ENCODE measurements at regions not wholly inside any gene's neighbourhood (a gene's known extent, or its start where the extent isn't known, plus 50 kb on each side); places are given as distances from the start of the nearest gene placed in this dataset.

DNA sequence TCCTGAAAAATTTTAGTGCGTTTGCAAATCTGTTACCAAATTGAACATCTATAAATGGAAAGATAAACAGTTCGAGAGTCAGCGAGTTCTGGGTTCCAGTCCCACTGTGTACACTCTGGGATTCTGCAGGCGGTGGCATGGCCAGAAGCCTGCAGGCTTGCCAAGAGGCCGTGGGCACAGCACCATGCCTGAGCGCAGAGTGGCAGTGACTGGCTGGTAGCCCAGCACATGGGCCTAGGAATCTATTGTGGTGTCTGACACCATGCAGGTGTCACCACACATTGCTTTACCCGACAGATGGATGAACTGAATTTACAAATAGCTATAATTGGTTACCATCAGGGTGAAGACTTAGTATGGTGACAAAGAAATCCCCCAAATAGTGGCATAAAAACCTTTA, 71.7 kb upstream of the TLR3 start:
- no peak overlapping the region for H3K56ac ChIP-seq (replicated peaks; ENCODE audit: insufficient read length, low read depth, low read length)
- H3K23ac ChIP-seq (ENCODE audit: insufficient read length) = no peak overlapping the region
- ChIA-PET CTCF (ENCODE audit: partially characterized antibody) (interaction anchor here (1.0 kb wide), 1 partner anchor 41 kb away, joined by 3 read pairs; no protein-coding TSS in a partner anchor), POLR2A (ENCODE audit: partially characterized antibody) (no interaction called here)
- FAIRE-seq (no peak), DNase-seq (ENCODE audit: low read depth in 1 of 2, low spot score in 2 of 2) (peak in 1 of 2 experiments; percentile 29)
- H4K8ac ChIP-seq (ENCODE audit: extremely low read depth, insufficient read depth, low read length) = no peak overlapping the region
- H2BK120ac ChIP-seq (replicated peaks; ENCODE audit: low read depth, low read length) = no peak overlapping the region
- H3K4me1 ChIP-seq (replicated peaks in 1 of 4; ENCODE audit: control insufficient read depth in 3 of 4, insufficient read depth in 4 of 4, low read length in 3 of 4) = peaks cover 0 to 3% (median 1%) of the 10 kb centered on the region in 4 experiments; a peak in 1 of 7 replicates
- H3K4me2 ChIP-seq (ENCODE audit: insufficient read depth in 1 of 2, low read depth in 2 of 2, low read length in 2 of 2) = no peak overlapping the region
- H2BK12ac ChIP-seq (ENCODE audit: low read depth, low read length) = no peak overlapping the region
- no peak overlapping the region for H3K9ac ChIP-seq (replicated peaks in 1 of 4; ENCODE audit: extremely low read depth in 1 of 4, low read depth in 3 of 4, low read length in 3 of 4)
- no peak overlapping the region for H3K4me3 ChIP-seq (ENCODE audit: extremely low read depth in 1 of 4, insufficient read depth in 2 of 4, low read depth in 3 of 4, low read length in 4 of 4)
- no peak overlapping the region for H2BK15ac ChIP-seq (ENCODE audit: low read length)
- H3K27me3 ChIP-seq (replicated peaks in 1 of 4; ENCODE audit: control insufficient read depth in 3 of 4, extremely low read depth in 1 of 4, insufficient read depth in 3 of 4, low read length in 3 of 4) = 0 out of 7 replicates have a peak, but pooled peaks cover 0 to 2% (median 0%) of the 10 kb centered on the region in 4 experiments
- peaks cover 0 to 7% of the 10 kb centered on the region in 2 experiments; a peak in 2 of 4 replicates for H3K9me3 ChIP-seq (ENCODE audit: insufficient read depth in 2 of 2, low read depth in 1 of 2, low read length in 1 of 2)
- no peaks in the 10 kb centered on the region for H3K79me2 ChIP-seq (ENCODE audit: control insufficient read depth in 1 of 2, insufficient read depth in 2 of 2, low read length in 2 of 2)
- H3K18ac ChIP-seq (ENCODE audit: extremely low read depth, low read length) = no peak overlapping the region
- H3K79me1 ChIP-seq (ENCODE audit: low read depth, low read length) = no peaks in the 10 kb centered on the region
- H3K14ac ChIP-seq (ENCODE audit: insufficient read length) = no peak overlapping the region
- WGBS, 2 experiments (ENCODE audit: extremely low coverage in 1 of 2, insufficient coverage in 1 of 2, insufficient read length in 1 of 2, insufficient replicate concordance in 2 of 2, low coverage in 1 of 2, low lambda C conversion rate in 2 of 2, missing lambda C conversion rate in 1 of 2) = 96% methylated on average over 7 of the region's 7 CpGs; no CpG with 5 or more reads in 1 of the 2 experiments
- no peak overlapping the region for H2BK5ac ChIP-seq (ENCODE audit: low read depth, low read length)
- H3K23me2 ChIP-seq (ENCODE audit: low read depth, low read length) = no peaks in the 10 kb centered on the region
- no peak overlapping the region for H2BK20ac ChIP-seq (ENCODE audit: low read length)
- no peak overlapping the region for H2AFZ ChIP-seq (ENCODE audit: low read length)
- no peak overlapping the region for H2AK5ac ChIP-seq (ENCODE audit: low read depth, low read length)
- H4K5ac ChIP-seq (ENCODE audit: insufficient read length, low read depth, low read length) = no peak overlapping the region
- no peaks in the 10 kb centered on the region for H4K20me1 ChIP-seq (replicated peaks in 1 of 2; ENCODE audit: control insufficient read depth in 1 of 2, insufficient read depth in 2 of 2, low read length in 2 of 2)
- H4K91ac ChIP-seq (replicated peaks; ENCODE audit: insufficient read length, low read length) = no peak overlapping the region
- H3K27ac ChIP-seq (ENCODE audit: low read depth, low read length) = no peak overlapping the region
- no peak overlapping the region for H3K4ac ChIP-seq (replicated peaks; ENCODE audit: insufficient read length, low read depth, low read length)
- H3K36me3 ChIP-seq (ENCODE audit: control insufficient read depth in 2 of 4, insufficient read depth in 4 of 4, low read length in 3 of 4) = no peaks in the 10 kb centered on the region
- TF ChIP-seq SAP30 (IDR thresholded peaks at IDR 0.05; ENCODE audit: insufficient read depth, insufficient replicate concordance, low read length) (no peak), GABPA (IDR thresholded peaks at IDR 0.05; ENCODE audit: borderline replicate concordance, insufficient read depth, low read length) (no peak), FOSL1 (IDR thresholded peaks at IDR 0.05; ENCODE audit: insufficient read depth, low read depth, low read length) (no peak), CREB1 (IDR thresholded peaks at IDR 0.05) (no peak)

Measured in H1 (cell line).